Esophagus muscularis mucosa (tissue), 3 donors: ENCODE measurements at regions not wholly inside any gene's neighbourhood (a gene's known extent, or its start where the extent isn't known, plus 50 kb on each side); places are given as distances from the start of the nearest gene placed in this dataset.

ENCODE experiments used
- CTCF ChIP-seq, 3 experiments: fragments of 200-600 bp in 2 of 3; fragments of 450-650 bp in 1 of 3; sonication (generic) in 2 of 3; IDR thresholded peaks; one replicate each; pipeline ENCODE4 v1.5.1; 2017 to 2019; ENCODE audit warnings: antibody characterized with exemption in 3 of 3, mild to moderate bottlenecking in 2 of 3, moderate library complexity in 1 of 3
- POLR2A ChIP-seq: fragments of 450-650 bp; IDR thresholded peaks from one replicate; pipeline ENCODE4 v1.6.1; 2017; ENCODE audit warnings: antibody characterized with exemption, moderate library complexity, mild to moderate bottlenecking, low read depth

DNA sequence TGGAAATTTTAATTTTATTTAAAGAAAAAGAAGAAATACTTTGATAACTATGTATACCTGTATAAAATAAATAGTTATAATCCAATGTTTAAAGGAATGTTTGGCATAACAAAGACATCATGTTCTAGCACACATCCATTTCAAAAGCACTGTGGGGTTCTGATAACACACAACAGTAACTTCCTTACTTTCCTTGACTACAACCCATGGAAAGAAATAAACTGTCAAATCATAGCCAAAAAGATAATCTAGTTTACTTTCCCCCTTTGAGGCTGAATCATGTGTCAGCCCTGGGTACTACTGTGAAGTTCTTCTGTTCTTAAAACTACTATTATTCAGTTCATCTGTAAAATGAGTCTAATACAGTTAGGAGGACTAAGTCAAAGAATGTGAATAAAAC, 61.4 kb upstream of the PKIB start:
- TF ChIP-seq CTCF (IDR thresholded peaks at IDR 0.05), result no peak
- TF ChIP-seq POLR2A, result no peak
